ENCODE measurements at regions not wholly inside any gene's neighbourhood (a gene's known extent, or its start where the extent isn't known, plus 50 kb on each side); places are given as distances from the start of the nearest gene placed in this dataset.

GRCh38 chr5:15008476-15008875 is 136.9 kb upstream of the ANKH start:
- TF ChIP-seq CTCF (IDR thresholded peaks at IDR 0.05) = no peak
- TF ChIP-seq TAF1 (IDR thresholded peaks at IDR 0.05; ENCODE audit: borderline replicate concordance, low read depth, low read length) = no peak
- TF ChIP-seq RXRA (IDR thresholded peaks at IDR 0.05; ENCODE audit: borderline replicate concordance, low read depth) = peak; percentile 14; the same call in 1 of the 2 replicates
- TF ChIP-seq USF2 (IDR thresholded peaks at IDR 0.05; ENCODE audit: borderline replicate concordance, low read depth, low read length) = no peak
- peak; percentile 47; the same call in 1 of the 2 replicates for TF ChIP-seq POLR2AphosphoS5 (IDR thresholded peaks at IDR 0.05; ENCODE audit: low read depth, low read length)
- no peak for TF ChIP-seq ZBTB33 (IDR thresholded peaks at IDR 0.05; ENCODE audit: borderline replicate concordance, low read depth)
- TF ChIP-seq NFIC (IDR thresholded peaks at IDR 0.05; ENCODE audit: borderline replicate concordance) = peak; percentile 78
- TF ChIP-seq RAD21 (IDR thresholded peaks at IDR 0.05; ENCODE audit: low read length) = no peak
- no peak for TF ChIP-seq GATA2 (CRISPR knock-in tag; IDR thresholded peaks at IDR 0.05)
- TF ChIP-seq EZH2phosphoT487 (IDR thresholded peaks at IDR 0.05; ENCODE audit: borderline replicate concordance, low read depth) = no peak
- peak; percentile 86; the same call in 1 of the 2 replicates for TF ChIP-seq MAX (IDR thresholded peaks at IDR 0.05; ENCODE audit: low read depth)
- TF ChIP-seq RFX5 (IDR thresholded peaks at IDR 0.05; ENCODE audit: low read length) = no peak
- no peak for TF ChIP-seq RCOR1 (IDR thresholded peaks at IDR 0.05; ENCODE audit: low read length)
- no peak for TF ChIP-seq CHD2 (IDR thresholded peaks at IDR 0.05; ENCODE audit: low read length, partially characterized antibody)

Measured in SK-N-SH (cell line).